GM18907 (cell line): ENCODE measurements at regions not wholly inside any gene's neighbourhood (a gene's known extent, or its start where the extent isn't known, plus 50 kb on each side); places are given as distances from the start of the nearest gene placed in this dataset.

ENCODE experiments used
- ATAC-seq: cut with Tn5 transposase; IDR thresholded peaks from one replicate; pipeline ENCODE4 v1.9.1; 2021; ENCODE audit warnings: mild to moderate bottlenecking, moderate library complexity; ENCODE audit not compliant: unreplicated experiment

GRCh38 chr2:220263300-220263699 lies 635.9 kb downstream of the SLC4A3 start:
- no peak for ATAC-seq

GRCh38 chr2:220269367-220269766 lies 641.9 kb downstream of the SLC4A3 start:
- no peak for ATAC-seq

DNA sequence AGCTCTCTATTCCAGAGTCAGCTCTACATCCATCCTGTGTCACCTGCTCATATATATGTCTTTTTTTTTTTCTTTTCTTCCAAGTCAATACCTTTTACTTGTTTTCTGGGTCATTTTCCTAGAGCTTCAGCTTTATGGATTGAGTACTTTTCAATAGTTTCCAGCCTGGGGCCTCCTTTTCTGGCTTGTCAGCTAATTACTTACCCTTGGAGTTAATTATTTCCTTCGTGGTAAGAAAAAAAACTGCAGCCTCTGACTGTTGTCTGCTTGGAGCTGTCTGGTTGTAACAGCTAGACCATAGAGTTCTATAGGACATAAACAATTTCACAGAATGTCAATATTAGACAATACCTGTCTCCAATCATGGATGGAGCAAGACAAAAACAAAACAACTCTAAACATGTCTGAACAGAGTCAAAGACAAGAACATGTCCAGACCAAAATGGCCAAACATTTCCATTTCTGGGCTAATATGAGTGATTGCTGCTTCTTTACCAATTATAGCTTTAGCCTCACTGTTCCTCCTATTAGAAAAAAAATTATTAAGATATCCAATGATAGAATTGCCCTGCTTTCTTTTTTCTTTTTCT lies 643.1 kb downstream of the SLC4A3 start:
- ATAC-seq: no peak

DNA sequence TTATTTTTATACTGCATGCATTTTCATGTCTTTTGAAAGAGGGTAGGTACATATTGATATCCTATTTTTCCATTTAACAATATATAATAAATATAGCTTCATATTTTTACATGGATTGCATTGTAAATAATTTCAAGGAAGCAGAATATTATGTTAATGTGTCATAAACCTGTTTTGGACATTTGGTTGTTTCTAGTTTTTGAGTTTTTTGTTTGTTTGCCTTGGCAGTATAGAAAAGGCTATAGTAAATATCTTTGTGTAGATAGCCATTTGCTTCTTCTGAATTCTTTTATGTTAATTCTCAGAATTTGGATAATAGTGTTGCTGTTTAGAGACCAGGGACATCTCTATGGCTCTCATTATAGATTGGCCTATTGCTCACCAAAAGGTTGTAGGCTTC lies 645.2 kb downstream of the SLC4A3 start:
- ATAC-seq: no peak

DNA sequence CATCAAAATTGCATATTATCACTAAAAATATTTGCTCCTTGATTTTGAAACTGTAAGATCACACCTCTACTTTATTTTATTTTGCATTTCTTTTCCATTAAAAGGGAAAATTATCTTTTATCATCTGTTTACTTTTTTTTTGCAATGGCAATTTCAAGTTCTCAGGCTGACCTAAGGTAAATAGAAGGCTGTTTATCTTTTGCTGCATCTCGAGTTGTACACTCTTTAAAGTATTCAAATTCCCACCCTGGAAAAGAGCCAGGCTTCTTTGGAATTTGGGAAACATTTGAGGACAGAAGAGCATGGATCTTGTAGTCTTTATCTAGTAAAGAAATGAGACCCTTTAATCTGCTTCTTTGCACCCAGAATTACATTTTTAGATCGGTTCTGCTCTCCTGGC lies 645.7 kb downstream of the SLC4A3 start:
- ATAC-seq: no peak

- ATAC-seq: no peak
Observed at GRCh38 chr2:220275454-220275853, 648.0 kb downstream of the SLC4A3 start.

GRCh38 chr2:220276741-220277444 lies 649.5 kb downstream of the SLC4A3 start:
- ATAC-seq: no peak

DNA sequence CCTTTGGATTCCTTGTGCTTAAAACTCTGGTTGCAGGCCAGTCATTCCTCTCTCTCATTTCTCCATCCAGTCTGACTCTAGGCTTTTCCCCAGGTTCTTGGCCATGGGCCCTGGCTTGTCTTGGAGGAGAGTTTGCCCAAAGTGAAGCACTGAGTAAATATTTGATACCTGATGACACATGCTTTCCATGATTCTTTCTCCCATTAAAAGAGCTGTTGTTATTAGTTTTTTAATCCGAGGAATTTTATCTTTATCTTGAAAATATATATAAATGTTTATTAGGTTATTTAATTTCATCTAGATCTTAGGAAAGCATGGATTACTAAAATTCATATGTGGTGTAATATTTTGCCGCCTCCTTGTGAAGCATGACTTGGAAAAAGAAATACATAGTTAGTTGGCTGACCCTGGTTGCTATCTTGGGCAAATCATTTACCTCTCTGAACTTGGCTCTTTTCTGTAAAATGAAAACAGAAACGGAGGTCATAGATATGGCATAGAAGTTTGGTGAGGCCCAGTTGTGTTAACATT lies 650.1 kb downstream of the SLC4A3 start:
- ATAC-seq: no peak

DNA sequence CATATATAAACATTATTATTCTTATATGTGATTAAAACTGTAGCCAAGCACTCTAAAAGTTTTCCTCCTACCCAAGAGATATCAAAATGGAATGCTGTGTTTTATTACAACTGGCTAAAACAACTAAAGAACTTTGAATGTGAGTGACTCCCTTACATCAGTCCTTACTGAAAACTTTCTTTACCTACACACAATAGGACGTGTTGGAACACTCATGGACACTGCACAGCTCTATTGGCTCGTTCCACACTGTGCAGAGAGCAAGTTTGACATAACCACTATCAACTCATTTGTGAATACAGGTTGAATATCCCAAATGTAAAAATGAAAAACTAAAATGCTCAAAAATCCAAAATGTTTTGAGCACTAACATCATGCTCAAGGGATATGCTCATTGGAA lies 650.6 kb downstream of the SLC4A3 start:
- no peak for ATAC-seq

DNA sequence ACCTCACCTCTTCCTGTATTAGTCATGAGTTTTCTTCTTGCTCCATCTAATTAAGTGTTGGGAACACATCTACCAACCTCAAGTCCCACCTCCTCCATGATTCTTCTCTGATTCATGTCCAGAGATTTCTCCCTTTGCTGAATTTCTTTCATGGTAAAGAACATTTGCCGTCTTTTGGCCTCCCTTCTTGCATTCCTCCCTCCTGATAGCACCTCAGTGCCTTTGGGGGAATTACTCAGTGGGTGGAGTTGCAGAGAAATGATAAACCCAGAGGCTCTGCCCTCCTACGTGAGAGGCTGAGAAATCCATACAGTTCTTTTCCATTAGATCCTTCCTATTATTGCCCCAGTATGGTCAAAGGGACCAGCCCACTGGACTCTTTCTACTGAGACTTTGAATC lies 651.9 kb downstream of the SLC4A3 start:
- ATAC-seq: no peak

GRCh38 chr2:220279840-220280239 lies 652.4 kb downstream of the SLC4A3 start:
- no peak for ATAC-seq

DNA sequence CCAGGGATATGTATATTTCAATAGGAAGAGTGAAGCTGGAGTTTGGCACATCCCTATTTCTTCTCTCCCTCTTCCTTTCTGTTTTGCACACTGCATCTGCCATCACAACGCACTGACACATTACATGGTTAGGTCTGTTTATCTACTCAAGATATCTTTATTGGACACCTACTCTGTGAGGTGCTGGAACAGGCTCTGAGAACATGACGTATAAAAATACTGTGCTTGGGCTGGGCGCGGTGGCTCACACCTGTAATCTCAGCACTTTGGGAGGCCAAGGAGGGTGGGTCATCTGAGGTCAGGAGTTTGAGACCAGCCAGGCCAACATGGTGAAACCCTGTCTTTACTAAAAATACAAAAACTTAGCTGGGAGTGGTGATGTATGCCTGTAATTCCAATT lies 653.3 kb downstream of the SLC4A3 start:
- ATAC-seq: no peak

- ATAC-seq: no peak
Observed at GRCh38 chr2:220281771-220282170, 654.3 kb downstream of the SLC4A3 start.

DNA sequence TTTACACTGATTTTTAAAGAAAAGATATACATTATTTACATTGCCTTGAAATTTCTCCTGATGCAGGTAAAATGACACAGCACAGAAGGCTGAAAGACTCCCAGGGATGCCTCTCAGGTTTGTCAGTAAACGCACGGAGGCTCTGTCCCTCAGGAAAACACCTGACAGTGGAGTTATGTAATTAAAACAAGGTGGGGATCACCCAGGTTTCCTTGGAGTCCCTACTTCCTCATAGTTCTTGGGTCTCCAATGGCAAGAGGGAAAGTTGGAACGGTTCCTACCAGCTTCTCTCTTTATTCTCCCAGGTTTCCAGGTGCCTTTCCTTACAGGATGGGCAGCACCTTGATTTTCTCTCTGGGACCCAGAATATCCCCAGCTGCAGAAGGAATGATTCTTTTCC lies 654.8 kb downstream of the SLC4A3 start:
- no peak for ATAC-seq

DNA sequence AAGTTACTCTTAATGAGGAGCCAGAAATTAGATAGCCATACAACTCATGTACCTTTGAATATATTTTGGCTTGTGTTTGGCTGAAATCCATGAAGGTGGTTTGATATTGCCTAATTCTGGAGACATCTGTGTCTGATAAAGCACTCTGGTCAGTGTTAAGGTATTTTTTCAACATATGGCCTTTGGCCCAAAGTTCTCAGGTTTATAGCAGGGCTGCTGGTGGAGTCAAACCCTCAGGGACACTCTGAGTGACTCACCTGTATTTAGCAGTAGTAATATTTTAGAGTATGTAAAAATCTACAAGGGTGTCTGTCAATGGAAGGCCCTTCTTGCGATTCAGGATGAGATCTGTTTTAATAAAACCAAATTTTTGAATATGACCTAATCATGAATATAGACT lies 666.5 kb downstream of the SLC4A3 start:
- no peak for ATAC-seq

- no peak for ATAC-seq
Observed at GRCh38 chr2:220296174-220296573, 668.7 kb downstream of the SLC4A3 start.

- no peak for ATAC-seq
Observed at GRCh38 chr2:220297093-220297492, 669.7 kb downstream of the SLC4A3 start.

DNA sequence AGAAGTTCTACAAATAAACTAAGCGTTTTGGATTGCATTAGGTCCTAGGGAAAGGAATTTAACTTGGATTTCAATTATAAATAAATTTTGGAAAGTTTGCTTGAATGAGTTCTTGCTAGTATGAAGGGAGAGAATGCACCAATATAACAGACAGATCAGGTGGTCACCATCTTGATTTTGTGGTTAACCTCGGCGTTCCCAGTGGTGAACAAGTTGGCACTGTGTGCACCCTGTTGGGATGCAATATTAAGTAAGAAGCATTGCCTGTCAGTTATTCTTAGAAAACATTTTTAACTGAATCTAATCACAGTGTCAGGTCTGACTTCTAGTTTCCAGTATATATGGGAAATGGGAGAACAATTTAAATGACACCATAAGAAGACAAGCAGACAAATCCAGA lies 673.4 kb downstream of the SLC4A3 start:
- no peak for ATAC-seq

GRCh38 chr2:220302756-220303155 lies 675.3 kb downstream of the SLC4A3 start:
- no peak for ATAC-seq

GRCh38 chr2:220309215-220309614 lies 681.8 kb downstream of the SLC4A3 start:
- no peak for ATAC-seq

DNA sequence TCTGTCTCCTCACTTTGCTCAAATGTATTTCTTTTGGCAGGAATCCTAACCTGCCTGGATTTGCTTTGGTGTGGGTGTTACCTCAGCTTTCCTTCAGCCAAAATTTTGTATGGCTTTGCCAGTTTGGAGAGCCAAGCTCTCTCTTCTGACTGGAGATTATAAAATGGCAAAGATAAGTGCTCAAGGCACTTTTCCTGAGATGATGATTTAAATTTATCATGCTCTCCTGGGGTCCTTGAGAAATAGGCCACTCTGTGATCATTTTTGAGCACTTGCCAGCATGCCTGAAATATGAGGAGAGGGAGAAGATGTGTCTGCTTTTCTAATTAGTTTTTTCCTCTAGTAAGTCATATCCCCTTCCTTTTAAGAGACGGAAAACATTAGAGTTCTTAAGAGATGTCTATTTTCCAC lies 683.0 kb downstream of the SLC4A3 start:
- ATAC-seq: no peak

DNA sequence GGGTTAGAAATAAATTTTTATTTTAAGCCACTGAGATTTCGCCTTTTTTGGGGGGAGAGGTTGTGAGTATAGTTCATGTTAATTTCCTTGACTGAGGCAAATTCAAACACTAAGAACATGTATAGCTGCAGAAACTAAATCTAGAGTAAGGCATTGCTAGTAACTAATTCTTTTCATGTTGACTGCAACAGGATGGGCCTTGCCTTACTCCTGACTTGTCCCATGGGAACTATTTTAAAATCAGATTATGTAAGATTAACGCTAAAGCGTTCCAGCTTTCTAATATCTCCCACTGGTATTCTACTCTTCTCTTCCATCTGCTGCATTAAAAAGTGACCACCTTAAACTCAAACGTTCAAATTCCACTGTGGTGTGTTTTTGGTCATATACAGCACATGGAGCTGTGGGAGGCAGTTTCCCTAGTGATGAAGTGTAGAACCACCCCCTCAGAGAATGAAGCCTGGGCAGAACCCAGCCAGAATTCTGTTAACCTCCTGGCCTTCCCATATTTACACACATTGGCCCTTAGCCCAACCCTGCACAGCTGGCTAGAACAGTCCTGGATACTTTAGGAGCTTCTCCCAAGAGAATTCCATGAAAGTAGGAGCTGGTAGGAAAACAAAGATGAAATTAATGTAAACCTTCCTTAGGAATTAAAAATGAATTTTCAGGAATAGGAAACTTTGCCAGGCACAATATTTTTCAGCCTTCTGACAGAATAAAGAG lies 687.8 kb downstream of the SLC4A3 start:
- no peak for ATAC-seq
